ENCODE measurements at regions not wholly inside any gene's neighbourhood (a gene's known extent, or its start where the extent isn't known, plus 50 kb on each side); places are given as distances from the start of the nearest gene placed in this dataset.

DNA sequence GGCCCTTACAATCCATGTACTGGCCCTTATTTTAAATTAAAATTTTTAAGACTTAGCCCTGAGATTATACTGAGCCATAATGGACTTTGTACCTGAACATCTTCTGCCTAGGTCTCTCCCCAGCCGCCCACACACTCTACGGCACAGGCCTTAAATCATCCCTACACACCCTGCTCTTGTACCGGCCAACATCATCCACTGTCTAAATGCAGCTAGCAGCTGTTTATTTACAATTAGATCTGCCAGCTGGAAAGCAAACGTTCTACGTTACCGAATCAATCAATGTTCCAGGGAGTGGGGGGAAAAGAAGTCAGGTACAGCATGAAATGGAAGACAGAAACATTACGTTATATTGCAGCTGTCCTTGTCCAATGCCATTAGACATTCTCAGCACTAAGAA, 88.4 kb upstream of the GRAMD2B start:
- ChIA-PET CTCF (interaction anchor here (1.0 to 1.3 kb wide), 2 partner anchors 22 to 208 kb away, joined by 3 read pairs; no protein-coding TSS in a partner anchor), POLR2A (no interaction called here)
- no peak for TF ChIP-seq CTCF (IDR thresholded peaks at IDR 0.05; ENCODE audit: control extremely low read depth, extremely low read depth, low read depth, missing control alignments)
- no peak for DNase-seq (ENCODE audit: extremely low spot score)

DNA sequence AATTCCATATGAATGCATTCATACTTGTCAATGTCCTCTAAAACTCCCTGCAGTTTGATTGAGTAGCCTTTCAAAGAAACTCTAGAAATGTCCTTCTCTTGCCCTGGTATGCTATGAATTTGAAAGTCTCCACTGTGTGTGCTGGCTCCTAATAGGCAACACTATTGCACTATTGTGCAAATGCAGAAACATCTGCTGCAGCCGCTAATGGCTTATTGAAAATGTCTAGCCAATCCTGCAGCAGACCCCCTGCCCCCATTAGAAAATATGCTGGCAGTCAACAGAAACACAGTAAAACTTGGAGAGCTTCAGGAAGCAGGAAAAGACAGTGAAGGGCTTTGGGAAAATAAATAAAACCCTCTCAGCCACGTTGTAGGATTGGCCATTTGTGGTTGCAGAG, 87.3 kb upstream of the GRAMD2B start:
- DNase-seq (ENCODE audit: extremely low spot score) = no peak
- POLR2A ChIA-PET = no interaction called here
- CTCF ChIA-PET = interaction anchor here (1.0 to 10.0 kb wide), 3 partner anchors 15 to 201 kb away, joined by 3 to 220 read pairs (median 77); no protein-coding TSS in a partner anchor
- TF ChIP-seq CTCF (IDR thresholded peaks at IDR 0.05; ENCODE audit: control extremely low read depth, extremely low read depth, low read depth, missing control alignments) = no peak

- no peak for DNase-seq (ENCODE audit: extremely low spot score)
- POLR2A ChIA-PET = no interaction called here
- TF ChIP-seq CTCF (IDR thresholded peaks at IDR 0.05; ENCODE audit: control extremely low read depth, extremely low read depth, low read depth, missing control alignments) = no peak
- CTCF ChIA-PET = interaction anchor here (0.6 to 10.0 kb wide), 33 partner anchors 8 to 1154 kb away, joined by 3 to 220 read pairs (median 4); no protein-coding TSS in a partner anchor
These were observed 84.6 kb upstream of the GRAMD2B start for GRCh38 chr5:126338635-126339034.

- CTCF ChIA-PET = interaction anchor here (0.6 to 10.0 kb wide), 29 partner anchors 9 to 1154 kb away, joined by 3 to 220 read pairs (median 4); partner anchors contain the start of gene PHAX
- POLR2A ChIA-PET = no interaction called here
- peak; percentile 84 for TF ChIP-seq CTCF (IDR thresholded peaks at IDR 0.05; ENCODE audit: control extremely low read depth, extremely low read depth, low read depth, missing control alignments)
- peak; percentile 43 for DNase-seq (ENCODE audit: extremely low spot score)
These were observed 83.9 kb upstream of the GRAMD2B start for GRCh38 chr5:126339215-126339805.

DNA sequence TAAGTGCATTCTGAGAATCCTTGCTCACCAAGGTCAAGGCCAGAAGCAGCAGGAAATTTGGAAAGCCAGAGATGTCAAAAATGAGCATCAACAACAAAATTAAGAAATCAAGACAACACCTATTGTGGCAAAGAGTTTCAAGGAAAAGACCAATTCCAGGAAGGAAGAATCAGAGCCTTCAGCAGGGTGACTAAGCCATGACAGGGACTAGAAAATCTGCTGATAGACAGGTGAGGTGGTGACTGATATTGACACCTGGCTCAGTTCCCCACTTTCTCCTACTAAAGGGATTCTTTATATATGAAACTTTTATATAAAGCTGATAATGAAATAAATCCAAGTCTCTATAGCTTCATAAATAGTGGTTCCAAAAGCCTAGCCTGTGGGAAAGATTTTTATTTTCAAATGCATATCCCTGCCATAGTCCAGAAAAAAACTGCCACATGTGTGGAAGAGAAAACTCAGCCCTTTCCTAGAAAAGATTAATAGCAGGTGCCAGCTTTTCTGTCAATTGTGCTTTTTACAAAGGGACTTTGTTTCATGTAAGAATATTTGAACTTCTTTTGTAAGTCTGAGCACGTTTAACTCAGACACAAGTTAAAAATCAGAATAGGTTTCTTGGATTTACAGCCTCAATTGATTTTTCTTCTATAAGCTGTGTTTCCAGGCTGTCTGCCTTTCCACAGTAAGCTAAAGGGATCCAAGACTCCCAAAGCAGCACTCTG, 81.1 kb upstream of the GRAMD2B start:
- ChIA-PET CTCF (interaction anchor here (1.1 to 10.0 kb wide), 5 partner anchors 9 to 195 kb away, joined by 3 to 220 read pairs (median 14); no protein-coding TSS in a partner anchor), POLR2A (no interaction called here)
- no peak for TF ChIP-seq CTCF (IDR thresholded peaks at IDR 0.05; ENCODE audit: control extremely low read depth, extremely low read depth, low read depth, missing control alignments)
- DNase-seq (ENCODE audit: extremely low spot score) = no peak

DNA sequence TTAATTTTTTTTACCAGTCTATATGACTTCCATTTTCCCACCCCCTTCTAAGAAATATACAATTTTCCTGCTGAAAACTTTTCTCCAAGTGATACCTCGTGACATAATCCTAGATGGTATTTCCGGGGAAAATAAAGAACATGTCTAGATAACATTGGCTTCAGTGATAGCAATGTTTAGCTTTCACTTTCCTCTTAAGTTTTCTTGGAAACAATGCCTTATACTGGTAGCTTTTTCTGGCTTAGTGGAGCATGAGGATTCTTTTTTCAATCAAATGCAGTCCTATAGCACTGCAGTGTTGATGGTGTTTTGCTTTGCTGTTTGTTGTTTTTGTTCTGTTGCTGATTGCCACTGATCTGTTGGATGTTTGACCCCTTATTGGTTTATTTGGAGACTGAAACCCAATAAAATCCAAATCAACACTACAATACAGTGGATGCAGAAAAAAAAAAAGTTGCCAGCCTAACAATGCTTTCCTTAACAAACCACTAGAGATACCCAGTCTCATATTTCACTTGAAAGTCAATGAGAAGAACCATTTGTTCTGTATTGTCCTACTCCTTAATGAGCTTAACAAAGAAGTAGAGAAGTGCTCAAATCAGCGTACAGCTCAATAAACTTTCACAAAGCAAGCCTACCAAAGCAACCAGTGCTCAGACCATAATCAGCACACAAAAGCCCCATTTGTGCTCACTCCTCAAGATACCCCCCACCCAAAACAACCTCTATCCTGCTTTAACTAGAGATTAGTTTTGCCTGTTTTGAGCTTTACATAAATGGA, 74.2 kb upstream of the GRAMD2B start:
- ChIA-PET CTCF (interaction anchor here (0.7 to 8.8 kb wide), 9 partner anchors 10 to 201 kb away, joined by 3 to 77 read pairs (median 5); partner anchors contain the start of gene GRAMD2B), POLR2A (no interaction called here)
- no peak for DNase-seq (ENCODE audit: extremely low spot score)
- no peak for TF ChIP-seq CTCF (IDR thresholded peaks at IDR 0.05; ENCODE audit: control extremely low read depth, extremely low read depth, low read depth, missing control alignments)

Measured in GM10248 (cell line).